ENCODE measurements at regions not wholly inside any gene's neighbourhood (a gene's known extent, or its start where the extent isn't known, plus 50 kb on each side); places are given as distances from the start of the nearest gene placed in this dataset.

GRCh38 chr7:49488573-49488972 lies 284.9 kb upstream of the VWC2 start:
- no peak overlapping the region for H2AK5ac ChIP-seq (ENCODE audit: low read depth, low read length)
- H3K9ac ChIP-seq (ENCODE audit: low read depth, low read length) = no peak overlapping the region
- H3K14ac ChIP-seq (replicated peaks; ENCODE audit: low read depth, low read length) = no peak overlapping the region
- H3K4me3 ChIP-seq (ENCODE audit: insufficient read depth, low read depth, low read length) = no peak overlapping the region
- ChIA-PET POLR2A (ENCODE audit: unreplicated experiment) (no interaction called here), CTCF (no interaction called here)
- no peaks in the 10 kb centered on the region; the same call in 1 of the 2 replicates for H3K9me3 ChIP-seq (ENCODE audit: control insufficient read depth, insufficient read depth, low read length)
- intact Hi-C loops (cut with micrococcal nuclease) (no loop called here), dilution Hi-C loops (cut with HindIII; ENCODE audit: low sequenced_read_pairs, unreplicated experiment) (no loop called here), in situ Hi-C loops (cut with MboI; ENCODE audit: low sequenced_read_pairs) (no loop called here)
- H3K27ac ChIP-seq (ENCODE audit: insufficient read depth, low read length) = no peak overlapping the region
- no peak overlapping the region for H4K5ac ChIP-seq (ENCODE audit: low read depth, low read length)
- H3K4ac ChIP-seq (ENCODE audit: low read depth, low read length) = no peak overlapping the region
- no peak for ATAC-seq (ENCODE audit: low read depth)
- H3K27me3 ChIP-seq (ENCODE audit: control insufficient read depth, insufficient read depth, low read length) = no peaks in the 10 kb centered on the region
- no peaks in the 10 kb centered on the region for H3K4me1 ChIP-seq (ENCODE audit: control insufficient read depth, insufficient read depth, low read length)
- H2BK15ac ChIP-seq (ENCODE audit: low read depth, low read length) = no peak overlapping the region
- H2AFZ ChIP-seq (replicated peaks; ENCODE audit: low read length, poor library complexity) = no peak overlapping the region
- no peaks in the 10 kb centered on the region for H3K79me1 ChIP-seq (ENCODE audit: low read depth in 1 of 2, low read length in 2 of 2)
- no peak overlapping the region for H4K91ac ChIP-seq (ENCODE audit: insufficient read depth, low read depth, low read length)
- H3K18ac ChIP-seq (ENCODE audit: low read depth, low read length) = no peak overlapping the region
- WGBS, 2 experiments (ENCODE audit: extremely low coverage in 2 of 2, insufficient read length in 1 of 2) = no CpG with 5 or more reads among the region's 1 CpG
- no TSS peak for BruUV-seq (replicated peaks)
- no peak overlapping the region for H3K23ac ChIP-seq (ENCODE audit: low read depth, low read length)
- no peak overlapping the region for H3K4me2 ChIP-seq (ENCODE audit: low read depth, low read length)
- DNase-seq = no peak
- no peaks in the 10 kb centered on the region for H3K9me1 ChIP-seq (ENCODE audit: insufficient read depth, low read length)
- H2BK20ac ChIP-seq (ENCODE audit: low read depth, low read length) = no peak overlapping the region
- no peak overlapping the region for H2BK120ac ChIP-seq (ENCODE audit: low read depth, low read length)
- H4K20me1 ChIP-seq (ENCODE audit: insufficient read depth, low read length) = no peaks in the 10 kb centered on the region
- no peak overlapping the region for H3K56ac ChIP-seq (ENCODE audit: extremely low read depth, insufficient read depth, low read length)
- H2BK5ac ChIP-seq (ENCODE audit: low read depth, low read length, poor library complexity, severe bottlenecking) = no peak overlapping the region
- H2AK9ac ChIP-seq (replicated peaks; ENCODE audit: low read depth, low read length, poor library complexity) = no peak overlapping the region
- no peak for TF ChIP-seq MXI1 (IDR thresholded peaks at IDR 0.05; ENCODE audit: borderline replicate concordance, low read depth, low read length)
- TF ChIP-seq USF2 (IDR thresholded peaks at IDR 0.05; ENCODE audit: low read depth, low read length) = no peak
- TF ChIP-seq ELK1 (IDR thresholded peaks at IDR 0.05; ENCODE audit: borderline replicate concordance, low read depth, low read length) = no peak
- TF ChIP-seq CEBPB (IDR thresholded peaks at IDR 0.05; ENCODE audit: low read depth, low read length) = no peak
- no peak for TF ChIP-seq NFE2L2 (IDR thresholded peaks at IDR 0.05; ENCODE audit: low read depth, low read length)
- TF ChIP-seq MAFK (IDR thresholded peaks at IDR 0.05; ENCODE audit: low read depth, low read length) = no peak
- no peak for TF ChIP-seq SMC3 (IDR thresholded peaks at IDR 0.05; ENCODE audit: low read depth, low read length)
- TF ChIP-seq CHD1 (IDR thresholded peaks at IDR 0.05; ENCODE audit: low read depth, low read length) = no peak
- TF ChIP-seq BHLHE40 (IDR thresholded peaks at IDR 0.05; ENCODE audit: low read depth, low read length) = no peak
- H3K36me3 ChIP-seq (ENCODE audit: control insufficient read depth, insufficient read depth, low read length) = no peaks in the 10 kb centered on the region
- H4K8ac ChIP-seq (ENCODE audit: low read depth in 2 of 2, low read length in 2 of 2) = no peak overlapping the region

All from IMR-90 (cell line).